HG02798 (cell line): ENCODE measurements at regions not wholly inside any gene's neighbourhood (a gene's known extent, or its start where the extent isn't known, plus 50 kb on each side); places are given as distances from the start of the nearest gene placed in this dataset.
"Not testable (repeated sequence)": the region's sequence is repeated elsewhere in the genome, so short reads cannot be mapped to it uniquely, and the experiment has no call there.

ENCODE experiments used
- ATAC-seq: cut with Tn5 transposase; IDR thresholded peaks from one replicate; pipeline ENCODE4 v1.9.1; 2021; ENCODE audit warnings: mild to moderate bottlenecking; ENCODE audit not compliant: unreplicated experiment, poor library complexity

DNA sequence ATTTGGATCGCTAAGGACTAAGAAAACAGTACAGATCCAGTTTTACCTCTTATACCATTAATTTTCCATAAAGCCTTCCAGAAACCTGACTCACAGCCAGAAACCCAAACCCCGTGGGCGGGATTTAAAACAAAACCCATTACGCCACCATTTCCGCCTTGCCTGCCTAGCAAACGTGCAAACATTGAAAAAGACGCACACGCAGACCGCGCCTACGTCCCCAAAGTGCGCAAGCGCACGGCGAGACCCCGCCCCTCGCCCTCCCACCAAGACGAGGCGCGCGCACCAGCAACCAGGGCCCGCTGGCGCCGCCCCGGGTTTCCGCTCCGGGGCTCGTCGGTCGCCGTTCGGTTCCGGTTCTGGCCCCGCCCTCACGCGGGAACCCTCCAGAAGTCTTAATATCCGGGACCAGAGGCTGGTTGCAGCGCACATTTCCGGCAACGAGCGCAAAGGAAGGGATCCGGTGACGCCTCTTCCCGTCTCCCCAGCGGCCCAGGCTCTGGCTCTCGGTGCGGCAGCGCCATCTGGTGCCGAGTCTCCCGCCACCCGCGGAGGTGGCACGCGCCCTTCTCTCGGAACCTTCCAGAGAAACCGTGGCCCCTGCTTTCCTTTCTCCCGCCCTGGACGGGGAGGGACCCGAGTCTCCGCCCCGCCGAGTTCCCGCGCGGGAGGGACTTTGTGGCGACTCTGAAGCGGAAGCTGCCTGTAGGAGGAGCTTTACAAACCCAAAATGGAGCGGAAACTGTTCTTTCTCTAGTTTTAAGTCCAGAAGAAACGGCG is 256.9 kb upstream of the STARD13 start:
- ATAC-seq: peak; percentile 91

- no peak for ATAC-seq
These were observed 257.5 kb upstream of the STARD13 start for GRCh38 chr13:33543089-33543459.

DNA sequence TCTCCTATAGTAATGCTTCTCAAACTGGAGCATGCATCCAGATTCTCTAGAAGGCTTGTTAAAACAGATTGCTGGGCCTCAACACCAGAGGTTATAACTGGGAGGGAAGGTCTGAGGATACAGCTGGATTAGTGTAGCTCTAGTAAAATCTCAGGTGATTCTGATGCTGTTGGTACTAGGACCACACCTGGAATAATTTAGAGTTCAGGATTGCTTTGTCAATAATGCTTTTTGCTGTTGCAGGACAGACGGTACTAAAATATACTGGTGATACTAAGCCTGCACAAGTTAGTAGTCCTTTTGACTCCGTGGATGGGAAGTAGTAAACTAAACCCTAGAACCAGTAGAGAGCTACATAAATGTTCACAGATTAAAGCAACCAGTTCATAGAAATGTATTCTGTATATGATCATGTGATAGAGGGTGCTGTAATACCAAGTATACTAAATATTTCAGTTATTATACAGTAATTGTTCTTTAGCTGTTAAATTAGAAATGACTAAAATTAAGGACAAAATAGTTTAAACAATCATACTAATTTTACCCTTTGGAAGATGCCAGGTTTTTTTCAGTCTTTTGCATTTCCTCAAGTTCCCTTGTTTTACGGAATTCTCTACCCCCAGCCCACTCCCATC is 258.2 kb upstream of the STARD13 start:
- ATAC-seq: no peak

GRCh38 chr13:33544308-33544707 is 258.8 kb upstream of the STARD13 start:
- ATAC-seq: no peak

GRCh38 chr13:33545492-33545891 is 259.9 kb upstream of the STARD13 start:
- ATAC-seq: no peak

GRCh38 chr13:33547035-33547434 is 261.5 kb upstream of the STARD13 start:
- no peak for ATAC-seq

- no peak for ATAC-seq
These were observed 262.5 kb upstream of the STARD13 start for GRCh38 chr13:33548069-33548468.

- no peak for ATAC-seq
These were observed 264.7 kb upstream of the STARD13 start for GRCh38 chr13:33550276-33550675.

DNA sequence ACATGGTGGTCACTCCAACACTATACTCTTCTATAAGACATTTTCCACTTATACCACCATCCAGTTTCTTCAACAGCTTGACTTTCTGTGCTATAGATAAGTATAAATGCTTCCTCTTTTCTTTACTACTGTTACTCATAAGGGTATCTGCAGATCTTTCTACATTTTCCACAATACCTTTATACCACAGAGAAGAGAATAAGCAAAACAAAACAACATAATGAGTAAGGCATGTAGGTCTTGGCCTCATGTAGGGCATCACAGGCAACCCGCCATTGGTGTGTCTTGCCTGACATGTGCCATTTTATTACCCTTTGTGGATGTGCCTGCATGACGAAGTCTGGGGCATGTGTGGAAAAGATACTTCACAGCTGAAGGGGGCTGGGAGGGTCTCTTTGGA is 265.3 kb upstream of the STARD13 start:
- ATAC-seq: no peak

DNA sequence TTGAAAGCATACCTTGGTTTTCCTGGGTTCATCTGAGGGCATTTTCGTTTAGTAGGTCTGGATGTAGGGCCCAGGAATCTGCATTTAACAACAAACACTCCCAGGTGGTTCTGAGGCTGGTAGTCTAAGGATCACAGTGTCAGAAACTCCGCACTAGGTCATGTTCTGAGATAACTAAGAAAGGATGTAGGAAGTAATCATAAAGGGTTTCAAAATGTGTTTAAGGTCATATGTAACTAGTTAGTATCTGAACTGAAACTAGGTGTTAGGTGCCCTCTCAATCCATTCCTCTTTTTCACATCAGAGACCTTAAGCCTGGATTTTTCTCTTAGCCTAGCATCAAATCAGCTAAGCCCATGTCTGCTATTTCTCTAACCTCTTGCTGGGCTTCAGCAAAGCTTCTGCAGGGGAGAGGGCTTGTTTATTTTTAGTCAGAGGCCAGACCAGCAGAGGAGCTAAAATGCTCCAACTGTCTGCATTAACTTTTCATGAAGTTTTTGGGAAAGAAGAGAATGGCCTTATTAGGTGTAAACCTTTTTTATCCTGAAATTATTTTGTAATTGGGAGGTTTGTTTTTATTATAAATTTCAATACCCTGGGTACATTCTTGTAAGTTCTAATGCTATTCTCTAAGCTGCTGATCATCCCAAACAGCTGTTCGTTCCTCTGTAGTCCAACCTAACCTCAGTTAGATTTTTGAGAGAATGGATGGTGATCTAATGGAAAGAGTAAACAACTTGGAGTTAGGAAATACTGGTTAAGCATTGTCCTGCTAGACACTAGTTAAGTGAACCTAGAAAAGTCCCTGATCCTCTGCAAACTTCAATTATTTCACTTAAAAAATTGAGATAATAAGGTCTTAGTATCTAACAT is 262.8 kb upstream of the RFC3 start:
- ATAC-seq: peak; percentile 93

DNA sequence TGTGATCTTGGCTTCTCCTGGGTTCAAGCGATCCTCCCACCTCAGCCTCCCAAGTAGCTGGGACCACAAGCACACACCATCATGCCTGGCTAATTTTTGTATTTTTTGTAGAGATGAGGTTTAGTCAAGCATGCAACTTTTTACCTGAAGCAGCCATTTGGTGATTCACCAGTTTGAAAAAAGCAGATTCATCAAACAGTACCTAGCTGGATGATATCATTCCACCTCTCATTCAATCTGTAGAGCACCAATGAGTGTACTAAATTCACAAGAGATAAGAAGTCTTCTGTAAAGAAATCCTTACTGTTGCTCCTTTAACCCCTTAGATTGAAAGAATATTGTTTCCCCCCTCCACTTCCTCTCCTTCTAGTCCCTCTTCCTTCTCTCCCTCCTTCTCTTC is 261.1 kb upstream of the RFC3 start:
- ATAC-seq: no peak

DNA sequence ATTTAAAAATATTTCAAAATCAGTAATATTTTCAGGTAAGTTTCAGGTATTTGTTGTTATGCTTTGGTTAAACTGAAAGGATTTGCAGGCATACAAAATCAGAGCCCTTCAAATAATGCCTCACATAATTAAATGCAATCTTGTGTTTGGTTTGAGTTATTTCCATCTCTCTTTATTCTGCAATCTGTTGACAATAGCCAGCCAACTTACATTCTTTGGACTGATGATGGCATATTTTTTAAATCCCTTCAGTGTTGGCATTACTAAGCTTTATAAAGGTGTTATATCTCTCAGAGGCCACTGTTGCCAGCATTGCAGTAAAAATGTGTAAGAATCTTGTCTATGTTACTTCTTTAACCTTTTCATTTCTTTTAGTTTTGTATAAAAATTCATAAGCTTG is 257.2 kb upstream of the RFC3 start:
- no peak for ATAC-seq

DNA sequence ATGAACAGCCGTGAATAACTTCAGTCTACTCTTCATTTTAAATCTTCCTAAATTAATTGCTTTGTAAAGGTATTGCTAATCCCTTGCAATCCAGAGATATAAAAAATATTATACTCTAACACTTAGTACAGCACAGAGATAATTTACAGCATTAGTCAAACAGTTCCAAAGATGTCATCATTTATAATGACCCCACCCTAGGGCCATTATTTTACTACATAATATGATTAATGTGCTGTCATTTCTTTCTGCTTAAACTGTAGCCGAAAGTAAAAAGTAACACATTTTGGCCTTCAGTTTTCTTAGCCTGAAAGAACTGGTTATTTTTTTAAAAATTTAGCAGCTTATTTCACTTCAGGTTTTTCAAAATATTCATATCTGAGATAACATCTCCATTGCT is 256.3 kb upstream of the RFC3 start:
- ATAC-seq: no peak

GRCh38 chr13:33571618-33572017 is 246.3 kb upstream of the RFC3 start:
- peak; percentile 84 for ATAC-seq

- ATAC-seq: not testable (repeated sequence)
These were observed 245.6 kb upstream of the RFC3 start for GRCh38 chr13:33572322-33572721.

DNA sequence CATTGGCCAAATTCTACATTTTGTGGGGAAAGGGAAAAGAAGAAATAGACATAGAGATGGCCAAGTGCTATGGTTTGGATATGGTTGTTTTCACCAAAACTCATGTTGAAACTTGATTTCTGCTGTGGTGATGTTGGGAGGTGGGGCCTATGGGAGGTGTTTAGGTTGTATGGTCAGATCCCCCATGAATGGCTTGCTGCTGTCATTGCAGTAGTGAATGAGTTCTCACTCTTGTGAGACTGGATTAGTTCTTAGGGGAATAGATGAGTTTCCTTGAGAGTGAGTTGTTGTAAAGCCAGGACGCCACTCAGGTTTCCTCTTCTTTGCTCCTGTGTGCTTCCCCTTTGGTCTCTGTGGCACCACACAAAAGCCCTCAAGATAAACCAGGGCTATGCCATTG is 242.6 kb upstream of the RFC3 start:
- ATAC-seq: no peak

DNA sequence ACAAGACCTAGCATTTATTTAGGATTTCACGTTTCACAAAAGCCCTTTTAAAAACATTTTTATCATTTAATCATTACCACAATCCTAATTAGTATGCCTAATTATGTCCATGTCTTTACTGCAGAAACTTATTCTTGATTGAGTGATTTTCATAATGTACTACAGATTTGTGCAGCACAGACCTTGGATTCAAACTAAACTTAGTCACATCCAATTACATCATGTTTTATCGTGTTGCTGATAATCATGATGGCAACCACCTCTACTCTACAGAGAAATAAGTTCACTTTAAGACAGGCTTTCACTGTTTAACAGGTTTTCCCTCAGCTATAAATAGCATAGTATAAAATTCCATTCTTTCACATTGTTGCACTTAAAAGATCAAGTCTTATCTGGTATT is 240.9 kb upstream of the RFC3 start:
- no peak for ATAC-seq

GRCh38 chr13:33578786-33579185 is 239.2 kb upstream of the RFC3 start:
- no peak for ATAC-seq

- no peak for ATAC-seq
These were observed 235.8 kb upstream of the RFC3 start for GRCh38 chr13:33582121-33582520.

GRCh38 chr13:33583398-33583797 is 234.6 kb upstream of the RFC3 start:
- no peak for ATAC-seq

- ATAC-seq: no peak
These were observed 227.0 kb upstream of the RFC3 start for GRCh38 chr13:33590936-33591335.
